ENCODE measurements at regions not wholly inside any gene's neighbourhood (a gene's known extent, or its start where the extent isn't known, plus 50 kb on each side); places are given as distances from the start of the nearest gene placed in this dataset.

DNA sequence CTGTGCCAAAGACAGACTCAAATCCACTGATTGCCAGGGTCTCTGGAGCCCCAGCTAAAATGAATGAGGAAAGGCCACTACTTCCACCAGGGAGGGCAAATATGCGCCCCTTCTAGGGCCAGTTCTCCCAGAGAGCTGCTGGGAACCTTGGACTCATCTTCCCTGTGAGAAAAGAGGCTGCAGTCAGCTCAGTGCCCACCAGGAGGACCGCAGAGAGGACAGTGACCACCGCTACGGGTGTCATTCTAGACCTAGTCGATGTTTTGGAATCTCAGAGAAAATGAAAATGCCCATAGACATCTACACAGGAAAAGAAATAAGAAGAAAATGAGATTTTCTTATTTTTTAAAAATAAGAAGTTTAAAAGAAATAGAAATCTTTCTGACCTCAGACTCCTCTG lies 235.1 kb downstream of the UQCRFS1 start:
- DNase-seq (ENCODE audit: low read depth, low spot score), result no peak

DNA sequence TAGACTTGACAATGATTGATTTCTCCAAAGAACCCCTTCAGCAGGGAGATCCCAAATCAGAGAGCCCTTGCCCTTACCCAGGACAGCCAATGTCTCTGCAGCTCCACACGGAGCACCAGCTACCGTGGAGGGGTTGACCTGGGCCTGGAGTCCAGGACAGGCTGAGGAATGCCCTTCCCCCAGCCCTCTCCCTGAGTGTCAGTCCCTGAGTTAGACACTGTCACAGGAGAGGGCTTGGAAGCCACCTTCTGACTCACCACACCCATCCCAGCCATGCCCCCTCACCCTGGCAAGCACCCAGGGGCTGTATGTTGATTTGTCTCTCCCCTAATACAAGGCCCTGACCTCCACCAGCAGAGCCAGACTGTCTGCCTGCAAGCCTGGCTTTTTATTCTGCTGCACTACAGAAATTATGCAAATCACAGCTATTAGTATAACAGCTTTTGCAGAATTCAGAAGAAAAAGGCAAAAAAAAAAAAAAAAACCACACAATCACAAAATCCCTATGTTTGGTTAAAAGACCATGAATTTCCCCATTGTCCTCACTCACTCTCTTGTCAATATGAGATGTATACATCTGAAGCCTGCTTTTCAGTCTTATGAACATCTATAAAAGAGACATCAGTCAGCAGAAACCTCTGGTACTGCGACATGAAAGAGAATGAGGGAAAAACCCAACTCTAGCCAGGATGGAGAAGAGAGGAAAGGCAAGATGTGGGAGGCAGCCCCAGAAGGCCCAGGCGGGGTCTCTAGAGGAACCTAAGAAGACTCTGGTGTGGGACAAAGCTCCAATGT lies 240.7 kb downstream of the UQCRFS1 start:
- DNase-seq (ENCODE audit: low read depth, low spot score), result no peak

DNA sequence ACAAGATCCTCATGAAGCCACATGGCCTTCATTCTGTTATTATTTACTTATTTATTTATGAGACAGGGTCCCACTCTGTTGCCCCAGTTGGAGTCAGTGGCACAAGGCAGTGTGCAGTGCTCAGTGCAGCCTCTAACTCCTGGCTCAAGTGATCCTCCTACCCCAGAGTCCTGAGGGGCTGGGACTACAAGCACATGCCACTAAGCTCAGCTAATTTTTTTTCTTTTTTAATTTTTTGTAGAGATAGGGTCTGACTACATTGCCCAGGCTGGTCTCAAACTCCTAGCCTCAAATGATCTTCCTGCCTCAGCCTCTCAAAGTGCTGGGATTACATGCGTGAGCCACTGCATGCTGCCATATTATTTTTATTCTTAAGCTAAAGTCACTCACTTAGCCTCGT lies 241.4 kb downstream of the UQCRFS1 start:
- no peak for DNase-seq (ENCODE audit: low read depth, low spot score)

DNA sequence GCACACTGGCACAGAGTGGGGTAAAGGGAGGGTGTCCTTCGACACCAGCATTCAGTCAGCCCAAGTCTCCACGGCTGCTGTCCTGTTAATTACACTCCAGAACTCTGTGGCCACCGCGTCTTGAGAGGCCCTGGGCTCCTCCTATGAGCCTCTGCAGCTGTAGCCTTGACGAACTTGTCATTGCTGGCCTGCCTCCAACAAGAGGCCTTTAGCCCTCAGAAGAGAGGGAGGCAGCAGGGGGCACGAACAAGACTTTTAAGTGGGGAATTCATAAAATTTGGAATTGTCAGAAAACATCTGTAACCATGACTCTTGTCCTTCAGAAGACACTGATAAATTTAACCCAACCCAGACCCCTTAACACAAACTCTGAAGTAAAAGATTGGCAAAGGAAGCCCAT lies 241.9 kb downstream of the UQCRFS1 start:
- DNase-seq (ENCODE audit: low read depth, low spot score), result no peak

DNA sequence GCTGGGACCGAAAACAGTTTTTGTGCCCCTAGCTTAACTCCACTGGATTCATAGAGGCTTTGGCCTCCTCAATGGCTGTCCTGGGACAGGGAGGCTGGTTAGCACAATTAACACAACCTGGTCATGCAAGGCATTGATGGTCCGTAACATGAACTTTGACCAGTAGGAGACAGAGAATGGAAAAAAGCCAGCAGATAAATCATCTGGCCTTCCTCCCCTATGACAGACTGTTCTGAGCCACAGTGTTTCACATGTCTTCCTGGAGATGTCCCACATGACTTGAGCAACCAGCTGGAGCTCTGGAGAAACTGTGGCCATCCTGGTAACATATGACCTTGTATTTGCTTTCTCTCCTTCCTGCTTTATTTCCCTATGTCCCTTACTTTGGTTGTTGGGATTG lies 244.2 kb downstream of the UQCRFS1 start:
- no peak for DNase-seq (ENCODE audit: low read depth, low spot score)

DNA sequence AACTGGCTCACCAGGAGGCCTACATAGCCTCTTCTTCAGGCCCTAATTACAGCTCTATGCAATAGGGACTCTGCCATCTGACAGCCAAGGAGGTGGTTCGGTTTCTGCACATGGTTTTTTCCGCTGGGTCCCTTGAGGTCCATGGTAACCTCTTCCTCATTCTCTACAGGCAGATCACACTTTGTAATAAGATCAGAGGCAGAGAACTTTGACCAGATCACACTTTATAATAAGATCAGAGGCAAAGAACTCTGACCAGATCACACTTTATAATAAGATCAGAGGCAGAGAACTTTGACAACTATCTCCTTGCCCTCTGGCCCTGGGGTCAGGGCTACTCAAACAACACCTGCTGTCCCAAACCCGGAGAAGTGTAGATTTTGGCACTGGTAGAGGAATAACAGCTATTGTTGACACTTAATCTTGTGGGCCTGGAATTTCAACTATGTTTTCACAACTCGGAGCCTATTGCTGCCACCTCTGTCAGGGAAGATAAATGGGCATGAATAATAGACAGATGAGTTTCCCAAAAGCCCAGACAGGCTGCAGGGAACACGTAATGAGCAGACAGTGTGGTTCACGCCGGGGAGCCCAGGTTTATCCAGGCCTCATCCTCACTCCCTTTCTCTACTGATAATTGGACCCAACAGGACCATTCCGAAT lies 246.1 kb downstream of the UQCRFS1 start:
- DNase-seq (ENCODE audit: low read depth, low spot score), result no peak

DNA sequence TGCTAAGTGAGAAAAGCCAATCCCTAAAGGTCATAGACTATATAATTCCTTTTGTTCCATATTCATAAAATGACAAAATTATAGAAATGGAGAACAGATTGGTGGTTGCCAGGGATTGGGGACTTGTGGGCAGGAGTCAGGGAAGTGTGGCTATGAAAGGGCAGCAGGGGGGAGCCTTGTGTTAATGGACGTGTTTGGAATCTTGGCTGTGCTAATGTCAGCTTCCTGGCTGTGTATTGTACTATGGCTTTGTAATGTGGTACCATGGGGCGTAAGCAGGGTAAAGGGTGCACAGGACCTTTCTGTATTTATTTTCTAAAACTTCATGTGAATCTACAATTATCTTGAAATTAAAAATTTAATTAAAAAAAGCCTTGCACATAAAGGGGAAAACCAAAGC lies 248.5 kb downstream of the UQCRFS1 start:
- no peak for DNase-seq (ENCODE audit: low read depth, low spot score)

DNA sequence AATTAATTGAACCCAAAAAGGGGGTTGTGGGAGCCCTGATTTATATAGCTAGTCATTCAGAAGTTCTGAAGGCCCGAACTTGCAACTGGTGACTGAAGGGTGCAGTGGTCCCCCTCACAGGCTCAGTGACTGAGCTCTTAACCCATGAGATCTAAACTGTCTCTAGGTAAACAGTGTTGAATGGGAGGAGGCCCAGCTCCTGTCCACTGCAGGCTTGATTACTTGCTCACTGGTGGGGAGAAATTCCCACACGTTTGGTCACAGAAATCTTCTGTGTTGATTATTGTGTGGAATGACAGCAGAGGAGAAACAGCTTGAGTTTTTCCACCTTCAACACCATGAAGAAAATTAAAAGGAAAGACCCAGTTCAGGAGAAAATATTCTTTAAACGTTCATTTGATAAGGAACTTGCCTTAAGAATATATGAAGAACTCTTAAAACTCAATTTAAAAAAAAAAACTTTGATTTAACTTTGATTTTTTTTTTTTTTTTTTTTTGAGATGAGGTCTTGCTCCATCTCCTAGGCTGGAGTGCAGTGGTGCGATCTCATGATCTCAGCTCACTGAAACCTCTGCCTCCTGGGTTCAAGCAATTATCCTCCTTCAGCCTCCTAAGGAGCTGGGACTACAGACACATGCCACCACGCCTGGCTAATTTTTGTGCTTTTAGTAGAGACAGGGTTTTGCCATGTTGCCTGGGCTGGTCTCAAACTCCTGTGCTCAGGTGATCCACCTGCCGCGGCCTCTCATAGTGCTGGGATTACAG lies 249.3 kb downstream of the UQCRFS1 start:
- no peak for DNase-seq (ENCODE audit: low read depth, low spot score)

DNA sequence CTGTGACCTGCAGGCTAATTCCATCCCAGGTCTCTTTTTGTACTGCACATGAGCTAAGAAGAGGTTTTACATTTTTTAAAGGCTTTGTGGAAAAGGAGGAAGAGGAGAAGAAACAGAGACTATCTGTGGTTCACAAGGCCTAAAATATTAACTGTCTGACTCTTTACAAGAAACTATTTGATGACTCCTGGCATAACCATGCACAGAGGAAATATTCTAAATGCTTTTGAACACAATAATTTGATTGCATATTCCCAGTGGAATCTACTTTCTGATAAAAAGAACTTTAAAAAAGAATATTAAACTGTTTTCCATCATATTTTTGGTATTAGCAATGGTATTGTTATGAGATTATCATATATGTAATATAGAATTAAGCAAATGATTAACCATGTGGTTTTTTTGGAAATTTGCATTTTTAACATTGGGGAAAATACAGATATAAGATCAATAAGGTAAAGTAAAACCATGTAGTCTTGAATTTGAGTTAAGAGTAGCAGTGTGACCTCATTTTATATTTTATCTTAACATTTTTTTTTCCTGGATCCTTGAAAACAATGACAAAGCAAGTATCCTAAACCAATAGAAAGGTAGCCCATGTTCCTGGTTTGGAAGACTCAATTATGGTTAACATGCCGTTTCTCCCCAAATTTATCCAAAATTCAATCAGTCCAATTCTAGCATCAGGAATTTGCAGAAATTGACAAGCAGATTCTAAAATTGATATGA lies 251.0 kb downstream of the UQCRFS1 start:
- DNase-seq (ENCODE audit: low read depth, low spot score), result no peak

DNA sequence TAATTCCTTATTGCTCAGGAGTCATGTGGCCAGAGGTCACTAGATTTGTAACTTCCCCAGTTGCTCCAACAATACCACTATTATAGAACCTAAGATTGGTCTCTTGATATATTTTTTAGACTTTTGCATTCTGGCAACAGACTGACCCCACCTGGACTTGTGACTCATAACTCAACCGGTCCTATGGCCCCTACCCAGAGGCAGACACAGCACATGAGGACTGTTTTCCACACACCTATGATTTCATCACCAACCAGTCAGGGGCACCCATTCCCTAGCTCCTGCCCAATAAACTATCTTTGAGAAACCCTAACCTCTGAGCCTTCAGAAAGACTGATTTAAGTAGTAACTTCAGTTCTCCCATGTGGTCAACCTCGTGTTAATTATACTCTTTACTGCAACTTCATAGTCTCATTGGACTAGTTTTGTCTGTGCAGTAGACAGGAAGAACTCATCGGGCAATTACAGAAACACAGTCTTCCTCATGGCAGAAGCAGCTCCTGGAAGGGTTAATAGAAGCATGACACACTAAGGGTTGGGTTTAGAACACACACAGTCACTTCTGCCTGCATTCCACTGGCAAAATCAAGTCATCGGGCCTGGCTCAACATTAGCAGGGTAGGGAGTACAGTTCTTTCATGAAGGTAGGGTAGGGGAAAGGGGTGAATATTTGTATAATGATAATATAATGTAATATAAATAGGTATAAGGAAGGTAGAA lies 251.8 kb downstream of the UQCRFS1 start:
- no peak for DNase-seq (ENCODE audit: low read depth, low spot score)

DNA sequence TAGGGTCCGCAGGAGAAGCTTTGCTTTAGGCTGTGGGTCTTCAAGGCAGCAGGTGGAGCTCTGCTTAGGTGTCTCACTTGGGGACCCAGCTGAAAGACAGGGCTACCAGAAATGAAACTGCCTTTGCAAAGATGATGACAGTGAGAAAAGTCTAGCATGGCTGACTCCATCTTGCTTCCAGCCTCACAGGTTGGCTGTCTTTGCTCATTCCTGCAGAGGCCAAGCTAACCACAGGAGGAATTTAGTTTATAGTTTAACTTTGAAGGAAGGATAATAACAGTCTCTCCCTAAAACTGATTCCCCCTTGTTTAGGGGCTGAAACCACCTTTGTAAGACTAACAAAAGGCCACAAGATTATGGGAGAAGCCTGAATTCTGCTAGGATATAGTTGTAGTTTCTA lies 252.4 kb downstream of the UQCRFS1 start:
- no peak for DNase-seq (ENCODE audit: low read depth, low spot score)

DNA sequence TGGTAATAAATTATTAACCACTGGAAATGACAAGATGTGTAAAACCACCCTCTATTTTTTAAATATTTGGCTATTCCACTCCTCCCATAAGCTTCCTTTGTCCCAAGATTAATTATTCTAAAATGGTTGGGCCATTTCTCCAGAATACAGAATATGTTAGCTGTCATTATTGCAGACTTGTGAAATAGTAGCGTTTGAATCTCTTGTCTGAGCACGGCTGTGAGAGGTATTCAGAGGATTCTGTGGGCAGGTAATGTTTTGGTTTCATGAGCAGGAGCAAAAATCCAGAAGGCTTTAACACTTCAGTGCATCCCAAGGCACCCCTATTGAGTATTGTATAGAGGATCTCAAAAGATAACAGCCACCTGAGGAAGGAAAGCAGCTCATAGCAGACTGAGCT lies 256.0 kb downstream of the UQCRFS1 start:
- no peak for DNase-seq (ENCODE audit: low read depth, low spot score)

DNA sequence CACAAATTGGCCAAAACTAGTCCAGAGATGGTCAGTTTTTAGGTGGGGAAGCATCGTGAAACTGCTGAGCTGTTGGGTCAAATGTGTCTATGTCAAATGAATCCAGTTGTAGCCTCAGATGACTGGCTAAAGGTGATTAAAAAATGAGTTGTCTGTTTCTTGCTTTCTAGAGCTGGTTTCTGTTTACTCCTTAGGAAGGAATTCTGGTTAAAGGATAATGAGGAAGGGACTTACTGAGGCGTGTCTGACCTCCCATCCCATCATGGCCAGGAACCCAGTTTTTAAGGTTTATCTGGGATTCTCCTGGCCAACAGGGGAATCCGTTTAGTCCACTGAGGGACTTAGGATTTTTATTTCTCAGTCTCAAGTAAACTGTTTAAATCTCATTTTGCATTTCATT lies 256.5 kb downstream of the UQCRFS1 start:
- no peak for DNase-seq (ENCODE audit: low read depth, low spot score)

DNA sequence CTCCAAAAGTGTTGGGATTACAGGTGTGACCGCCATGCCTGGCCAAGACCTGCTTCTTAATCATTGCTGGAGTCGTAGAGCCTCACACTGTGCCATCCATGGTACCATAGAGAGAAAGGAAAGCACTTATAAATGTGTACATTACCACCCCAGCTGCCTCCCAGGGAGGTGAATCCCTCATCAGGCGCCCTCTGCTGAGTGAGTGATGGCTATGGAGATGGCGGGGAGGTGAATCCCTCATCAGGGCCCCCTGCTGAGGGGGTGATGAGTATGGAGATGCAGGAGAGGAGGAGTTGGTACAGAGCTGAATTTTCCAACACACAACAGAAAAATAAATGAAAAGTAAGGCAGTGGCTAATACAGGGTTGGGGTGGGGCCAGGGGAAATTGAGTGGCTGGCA lies 263.4 kb downstream of the UQCRFS1 start:
- DNase-seq (ENCODE audit: low read depth, low spot score), result peak; percentile 5

DNA sequence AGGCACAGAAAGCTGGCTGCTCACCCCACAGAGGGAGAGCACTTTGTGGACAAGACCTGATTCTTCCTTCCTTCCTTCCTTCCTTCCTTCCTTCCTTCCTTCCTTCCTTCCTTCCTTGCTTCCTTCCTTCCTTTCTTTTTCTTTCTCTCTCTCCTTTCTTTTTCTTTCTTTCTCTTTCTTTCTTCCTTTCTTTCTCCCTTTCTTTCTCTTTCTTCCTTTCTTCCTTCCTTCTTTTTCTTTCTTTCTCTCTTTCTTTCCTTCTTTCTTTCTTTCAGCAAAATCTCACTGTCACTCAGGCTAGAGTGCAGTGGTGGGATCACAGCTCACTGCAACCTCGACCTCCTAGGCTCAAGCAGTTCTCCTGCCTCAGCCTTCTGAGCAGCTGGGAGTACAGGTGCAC lies 263.9 kb downstream of the UQCRFS1 start:
- DNase-seq (ENCODE audit: low read depth, low spot score), result no peak

DNA sequence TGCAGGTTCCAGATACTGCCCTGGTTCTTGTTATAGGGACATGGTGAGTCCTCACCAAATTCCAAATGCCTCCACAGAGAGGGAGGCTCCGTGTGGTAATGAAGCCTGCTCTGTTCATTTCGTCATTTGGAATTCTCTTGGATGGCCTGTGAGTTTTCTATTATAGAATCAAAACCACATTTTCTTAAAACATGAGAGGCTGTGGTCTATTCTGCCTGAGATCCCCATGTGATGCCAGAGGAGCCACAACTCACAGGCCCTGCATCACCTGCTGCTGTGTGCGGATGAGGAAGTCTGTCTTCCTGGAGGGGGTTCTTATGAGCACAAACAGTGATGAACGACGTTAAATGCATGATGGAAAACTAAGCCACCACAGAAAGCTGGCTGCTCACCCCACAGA lies 264.4 kb downstream of the UQCRFS1 start:
- DNase-seq (ENCODE audit: low read depth, low spot score), result no peak

DNA sequence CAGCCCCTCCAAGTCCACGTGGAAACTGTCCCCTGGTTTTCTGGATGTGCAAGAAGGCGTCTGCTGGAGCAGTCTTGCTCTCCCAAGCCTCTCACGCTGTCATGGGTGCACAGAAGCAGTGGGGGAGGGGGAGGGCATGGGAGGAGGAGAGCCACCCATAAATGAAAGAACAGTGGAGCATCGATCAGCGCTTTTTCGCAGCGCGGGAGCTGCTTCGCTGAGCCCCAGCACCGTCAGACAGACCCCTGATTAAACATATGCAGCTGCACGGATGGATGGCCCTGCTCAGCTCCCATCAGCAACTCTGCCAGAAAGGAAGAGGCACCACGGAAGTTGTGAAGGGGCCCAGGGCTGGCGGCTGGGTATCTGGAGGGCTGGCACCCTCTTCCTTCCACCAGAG lies 264.9 kb downstream of the UQCRFS1 start:
- no peak for DNase-seq (ENCODE audit: low read depth, low spot score)

DNA sequence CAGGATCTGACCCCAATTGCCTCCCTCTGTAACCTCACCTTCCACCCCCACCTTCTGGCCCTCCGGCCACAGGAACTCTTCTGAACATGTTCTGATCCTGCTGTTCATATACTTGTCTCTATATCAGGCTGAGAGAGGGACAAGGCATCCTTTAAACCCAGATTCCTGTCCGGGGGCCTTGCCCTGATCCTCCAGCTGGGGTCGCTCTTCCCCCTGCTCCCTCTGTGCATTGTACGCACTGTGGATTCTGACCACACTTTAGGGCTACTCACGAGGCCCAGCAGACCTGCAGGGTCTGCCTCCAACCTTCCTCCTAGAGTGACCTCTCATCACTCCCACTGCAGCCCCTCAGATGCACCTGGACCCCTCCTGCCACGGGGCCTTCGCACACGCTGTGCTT lies 269.3 kb downstream of the UQCRFS1 start:
- DNase-seq (ENCODE audit: low read depth, low spot score), result no peak

DNA sequence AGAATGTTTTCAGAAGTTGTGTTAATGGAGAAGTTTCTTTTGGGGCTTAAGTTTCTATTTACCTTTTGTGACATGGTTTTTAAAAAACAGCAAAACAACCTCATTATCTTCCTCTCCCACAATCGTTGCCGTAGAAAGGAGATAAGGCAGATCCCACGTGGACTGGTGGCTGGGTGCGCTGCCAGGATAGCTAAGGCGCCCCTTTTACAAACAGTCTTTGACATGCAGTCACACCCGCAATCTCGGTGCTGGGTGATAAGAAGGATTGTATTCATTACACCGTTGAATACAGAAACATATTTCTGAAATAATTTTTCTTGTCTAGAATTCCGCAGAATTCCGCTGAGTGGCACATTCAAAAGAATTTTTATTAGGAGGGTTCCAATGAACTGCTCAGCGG lies 271.1 kb downstream of the UQCRFS1 start:
- no peak for DNase-seq (ENCODE audit: low read depth, low spot score)

DNA sequence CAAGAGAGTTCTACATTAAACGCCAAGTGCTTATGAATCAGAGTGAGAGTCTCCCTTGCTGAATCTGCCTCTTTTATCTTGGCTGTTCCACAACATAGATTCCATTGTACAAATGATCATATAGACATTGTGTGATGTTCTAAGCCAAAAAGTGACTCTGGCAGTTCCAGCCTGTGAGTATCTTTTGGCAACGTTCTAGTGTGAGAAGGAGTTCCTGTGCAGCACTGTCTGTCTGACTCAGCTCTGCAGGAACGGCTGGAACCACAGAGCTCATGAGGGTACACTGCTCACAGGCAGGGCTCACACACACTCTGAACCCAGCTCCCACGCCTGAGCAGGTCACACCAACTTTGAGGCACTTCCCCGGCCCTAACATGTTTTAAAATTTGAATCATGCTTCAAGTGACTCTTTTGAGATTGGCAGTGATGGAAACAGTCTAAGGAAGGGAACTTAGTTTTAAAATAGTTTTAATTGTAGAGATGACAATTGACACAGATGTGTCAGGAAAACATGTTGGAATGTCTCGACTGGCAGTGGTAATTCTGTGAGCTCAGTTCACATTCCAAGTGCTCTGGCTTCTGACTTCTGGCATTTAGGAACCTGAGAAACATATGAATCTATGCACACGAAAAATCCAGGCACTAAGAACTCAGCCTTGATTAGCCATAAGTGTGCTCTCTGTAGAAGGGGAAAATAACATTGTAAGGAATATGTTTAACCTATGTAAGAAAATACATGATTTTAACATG lies 272.0 kb downstream of the UQCRFS1 start:
- DNase-seq (ENCODE audit: low read depth, low spot score), result no peak

DNA sequence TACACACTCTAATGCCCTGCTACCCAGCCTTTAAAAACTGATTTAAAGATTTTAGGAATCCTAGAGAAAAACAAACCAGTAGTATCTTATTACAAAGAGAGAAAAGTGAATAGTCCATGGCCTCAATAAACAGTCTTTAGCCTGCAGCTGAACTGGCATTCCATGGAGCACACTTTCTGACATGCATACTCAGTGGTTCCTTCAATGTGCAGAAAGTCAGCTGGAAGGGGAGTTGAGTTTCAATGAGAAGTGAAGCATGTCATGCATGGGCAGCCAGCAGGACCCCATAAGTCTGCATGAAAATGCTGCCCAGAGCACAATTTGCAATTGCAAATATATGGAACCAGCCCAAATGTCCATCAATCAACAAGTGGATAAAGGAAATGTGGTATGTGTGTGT lies 273.7 kb downstream of the UQCRFS1 start:
- DNase-seq (ENCODE audit: low read depth, low spot score), result no peak

Measured in iPS DF 19.7 (cell line).